GM12872 (cell line): ENCODE measurements at regions not wholly inside any gene's neighbourhood (a gene's known extent, or its start where the extent isn't known, plus 50 kb on each side); places are given as distances from the start of the nearest gene placed in this dataset.

ENCODE experiments used
- TF ChIP-seq, protein P1 (sequence below): IDR thresholded peaks from 3 replicates; pipeline ENCODE4 v1.5.1; 2011; ENCODE audit warnings: low read depth, mild to moderate bottlenecking, low read length, moderate library complexity; ENCODE audit not compliant: insufficient read depth

DNA sequence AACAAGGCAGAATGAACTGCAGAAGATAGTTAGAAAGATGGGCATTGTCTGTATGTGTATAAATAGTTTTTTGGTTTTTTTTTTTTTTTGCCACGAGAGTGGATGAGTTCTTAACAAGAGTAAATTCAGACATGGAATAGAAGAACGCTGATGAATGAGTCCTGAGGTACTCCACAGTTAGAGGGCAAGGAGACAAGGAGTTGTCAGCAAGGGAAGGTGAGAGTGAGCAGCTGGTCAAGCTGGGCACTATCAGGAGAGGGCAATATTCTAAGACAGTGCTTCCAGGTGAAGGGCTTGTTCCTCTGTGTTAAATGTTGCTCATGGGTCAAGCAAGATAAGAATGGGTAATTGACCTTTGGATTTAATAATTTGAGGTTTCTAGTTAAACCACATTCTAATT, 138.6 kb upstream of the FAM78B start:
- TF ChIP-seq, protein P1, sequence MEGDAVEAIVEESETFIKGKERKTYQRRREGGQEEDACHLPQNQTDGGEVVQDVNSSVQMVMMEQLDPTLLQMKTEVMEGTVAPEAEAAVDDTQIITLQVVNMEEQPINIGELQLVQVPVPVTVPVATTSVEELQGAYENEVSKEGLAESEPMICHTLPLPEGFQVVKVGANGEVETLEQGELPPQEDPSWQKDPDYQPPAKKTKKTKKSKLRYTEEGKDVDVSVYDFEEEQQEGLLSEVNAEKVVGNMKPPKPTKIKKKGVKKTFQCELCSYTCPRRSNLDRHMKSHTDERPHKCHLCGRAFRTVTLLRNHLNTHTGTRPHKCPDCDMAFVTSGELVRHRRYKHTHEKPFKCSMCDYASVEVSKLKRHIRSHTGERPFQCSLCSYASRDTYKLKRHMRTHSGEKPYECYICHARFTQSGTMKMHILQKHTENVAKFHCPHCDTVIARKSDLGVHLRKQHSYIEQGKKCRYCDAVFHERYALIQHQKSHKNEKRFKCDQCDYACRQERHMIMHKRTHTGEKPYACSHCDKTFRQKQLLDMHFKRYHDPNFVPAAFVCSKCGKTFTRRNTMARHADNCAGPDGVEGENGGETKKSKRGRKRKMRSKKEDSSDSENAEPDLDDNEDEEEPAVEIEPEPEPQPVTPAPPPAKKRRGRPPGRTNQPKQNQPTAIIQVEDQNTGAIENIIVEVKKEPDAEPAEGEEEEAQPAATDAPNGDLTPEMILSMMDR, result no peak

DNA sequence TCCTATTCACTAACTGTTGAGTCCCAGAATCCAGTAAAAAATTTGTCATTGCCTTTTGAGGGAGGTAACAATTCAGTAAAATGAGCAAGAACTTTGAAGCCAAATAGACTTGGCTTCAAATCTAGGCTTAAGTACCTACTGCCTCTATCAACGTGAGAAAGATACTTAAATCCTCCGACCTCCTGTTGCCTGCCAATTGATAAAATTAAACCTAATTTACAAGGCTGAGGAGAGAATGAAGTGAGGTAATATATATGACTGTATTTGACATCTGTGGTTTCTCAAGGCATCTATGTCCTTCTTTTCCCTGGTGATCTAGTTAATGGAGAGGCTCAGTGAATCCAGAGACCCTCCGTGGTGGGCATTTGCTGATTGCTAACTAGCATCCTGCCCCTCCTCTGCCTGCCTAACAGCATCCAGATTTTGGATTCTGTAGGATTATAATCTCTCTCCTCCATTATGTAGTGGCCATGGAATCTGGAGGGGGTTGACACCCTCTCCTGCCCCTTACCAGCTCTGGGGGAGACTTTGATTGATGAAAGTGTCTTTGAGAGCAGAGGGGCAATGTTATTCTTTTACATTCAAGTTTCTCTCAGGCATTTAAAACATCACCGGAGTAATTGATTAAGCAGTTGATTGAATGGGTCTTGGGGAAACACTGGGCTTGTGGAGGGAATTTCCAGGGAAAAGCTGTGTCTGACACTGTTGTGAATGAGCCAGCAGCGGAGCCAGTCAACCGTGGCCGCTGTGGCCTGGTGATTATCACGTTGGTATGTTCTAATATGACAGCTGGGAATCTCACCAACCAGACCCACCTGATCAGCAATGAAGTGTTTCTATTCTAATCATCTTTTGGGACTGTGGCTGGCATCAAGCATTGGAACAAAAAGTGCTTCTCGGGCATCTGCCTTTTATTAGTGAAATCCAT, 140.7 kb upstream of the FAM78B start:
- TF ChIP-seq, protein P1, result no peak

DNA sequence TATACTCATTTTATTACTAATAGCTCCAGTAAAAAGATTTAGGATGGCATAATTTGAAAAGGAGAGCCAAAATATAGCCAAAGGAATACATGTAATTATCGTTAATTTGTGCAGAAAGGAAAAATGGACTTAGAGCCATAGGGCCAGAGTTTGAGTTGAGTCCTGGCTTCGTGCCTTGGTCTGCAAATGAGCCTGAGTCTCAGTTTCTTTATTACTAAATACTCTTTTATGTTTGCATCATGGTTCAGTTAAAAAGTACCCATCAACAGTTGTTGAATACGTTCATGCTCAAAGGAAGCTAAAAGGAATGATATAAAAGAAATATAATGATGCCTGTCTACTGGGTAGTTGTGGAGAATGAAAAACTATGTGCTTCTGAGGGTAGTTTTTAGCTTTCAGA, 155.7 kb upstream of the FAM78B start:
- TF ChIP-seq, protein P1, result no peak

DNA sequence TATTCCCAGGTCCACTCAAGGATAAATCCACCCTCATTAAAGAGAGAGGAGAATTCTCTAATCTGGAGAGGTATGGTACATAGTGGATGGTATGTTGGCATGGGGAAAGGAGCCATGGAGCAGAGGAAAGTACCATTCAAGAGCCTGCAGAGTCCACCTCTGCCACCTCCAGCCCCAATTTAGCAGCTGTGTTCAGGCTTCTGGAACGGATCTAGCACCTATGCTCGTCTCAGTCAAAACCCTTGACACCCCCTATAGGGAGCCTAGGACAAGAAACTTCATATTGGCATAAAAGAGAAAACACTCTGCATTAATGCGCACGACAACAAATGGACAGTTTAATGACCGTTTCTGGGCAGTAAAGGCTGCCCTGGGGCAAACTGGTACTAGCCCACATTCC, 161.1 kb upstream of the FAM78B start:
- TF ChIP-seq, protein P1, result no peak

DNA sequence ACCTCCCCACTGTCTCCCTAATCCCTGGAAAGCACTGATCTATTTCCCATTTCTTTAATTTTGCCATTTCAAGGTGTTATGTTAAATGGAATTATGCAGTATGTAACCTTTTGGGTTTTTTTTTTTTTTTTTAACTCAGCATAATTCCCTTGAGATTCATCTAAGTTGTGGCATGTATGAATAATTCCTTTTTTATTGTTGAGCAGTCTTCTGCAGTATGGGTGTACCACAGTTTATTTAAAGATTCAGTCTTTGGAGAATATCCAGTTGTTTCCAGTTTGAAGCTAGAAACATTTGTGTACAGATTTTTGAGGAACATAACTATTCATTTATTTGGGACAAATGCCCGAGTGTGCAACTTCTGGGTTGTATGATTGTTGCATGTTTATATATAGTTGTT, 162.2 kb upstream of the FAM78B start:
- TF ChIP-seq, protein P1, result no peak

DNA sequence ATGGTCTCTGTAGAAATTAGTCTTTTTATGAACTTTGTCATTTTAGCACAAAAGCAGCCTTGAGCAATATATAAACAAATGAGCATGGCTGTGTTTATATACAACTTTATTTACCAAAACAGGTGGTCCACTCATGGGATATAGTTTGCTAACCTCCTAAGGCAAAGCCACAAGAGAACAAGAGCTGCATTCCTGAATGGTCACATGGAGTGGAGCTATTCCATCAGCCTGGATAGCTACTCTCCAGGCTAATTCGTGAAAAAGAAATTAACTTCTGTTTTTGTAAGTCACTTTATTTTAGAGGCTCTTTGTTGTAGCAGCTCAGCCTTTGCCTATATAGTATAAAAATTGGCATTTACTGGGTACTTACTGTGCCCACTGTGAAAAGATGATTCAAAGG, 163.3 kb upstream of the FAM78B start:
- TF ChIP-seq, protein P1, result no peak

DNA sequence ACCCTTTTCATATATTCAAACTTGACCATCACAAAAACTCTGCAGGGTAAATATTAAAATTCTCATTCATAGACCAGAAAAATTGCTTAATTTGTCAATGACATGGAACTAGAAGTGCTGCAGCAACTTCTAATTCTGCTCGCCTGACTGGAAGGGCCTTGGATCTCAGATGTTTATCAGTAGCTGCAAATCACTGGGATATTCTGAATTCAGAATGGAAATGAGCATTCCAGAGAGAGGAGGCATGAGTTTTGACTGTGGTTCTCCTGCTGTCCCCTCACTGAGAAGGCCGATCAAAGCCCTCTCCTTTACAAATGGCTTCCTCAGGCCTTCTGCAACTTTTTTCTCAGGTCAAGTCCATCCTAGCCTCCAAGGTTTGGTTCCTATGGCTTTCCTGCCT, 171.3 kb upstream of the FAM78B start:
- TF ChIP-seq, protein P1, result no peak
